GM21381 (cell line): ENCODE measurements at regions not wholly inside any gene's neighbourhood (a gene's known extent, or its start where the extent isn't known, plus 50 kb on each side); places are given as distances from the start of the nearest gene placed in this dataset.
"Not testable (repeated sequence)": the region's sequence is repeated elsewhere in the genome, so short reads cannot be mapped to it uniquely, and the experiment has no call there.

Experiments used
- ATAC-seq: cut with Tn5 transposase; IDR thresholded peaks from one replicate; pipeline ENCODE4 v1.9.1; 2021; ENCODE audit warnings: mild to moderate bottlenecking, moderate library complexity; ENCODE audit not compliant: unreplicated experiment

- peak; percentile 97 for ATAC-seq
Observed at GRCh38 chr1:229856009-229856650, 210.9 kb upstream of the GALNT2 start.

DNA sequence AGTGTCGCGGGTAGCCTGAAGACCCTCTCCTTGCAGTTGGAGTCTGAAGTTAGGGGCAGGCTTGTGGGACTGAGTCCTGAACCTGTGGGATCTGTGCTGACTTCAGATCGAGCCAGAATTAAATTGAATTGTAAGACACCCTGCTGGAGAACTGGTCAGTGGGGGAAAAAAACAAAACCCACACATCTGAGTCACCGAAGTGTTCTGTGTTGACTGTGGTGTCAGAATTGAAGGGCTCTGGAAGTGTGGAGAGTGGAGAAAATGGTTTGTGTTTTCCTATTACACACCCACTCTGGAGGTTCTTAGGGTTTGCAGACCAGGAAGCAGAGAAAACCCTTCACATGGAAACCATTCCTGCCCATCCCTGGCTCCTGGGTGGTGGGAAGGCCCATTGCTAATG, 209.5 kb upstream of the GALNT2 start:
- no peak for ATAC-seq

- no peak for ATAC-seq
Observed at GRCh38 chr1:229859026-229859425, 208.0 kb upstream of the GALNT2 start.

DNA sequence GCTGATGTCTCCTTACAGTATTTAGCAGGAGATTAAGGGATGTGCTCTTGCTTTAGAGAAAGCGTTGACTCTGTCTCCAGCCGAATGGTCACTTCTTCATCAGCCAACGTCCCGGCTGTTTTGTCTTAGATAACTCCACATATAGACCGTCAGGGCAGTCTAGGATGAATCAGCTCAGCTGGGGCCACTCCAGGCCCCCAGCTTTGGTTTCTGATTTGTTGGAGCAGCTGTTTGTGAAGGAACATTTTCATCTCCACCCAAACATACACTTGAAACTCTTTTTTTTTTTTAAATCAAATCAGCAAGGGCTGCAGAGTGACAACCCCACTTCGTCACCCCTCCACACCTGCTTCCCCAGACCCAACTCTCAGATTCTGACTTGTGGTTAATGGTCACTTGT, 206.1 kb upstream of the GALNT2 start:
- no peak for ATAC-seq

DNA sequence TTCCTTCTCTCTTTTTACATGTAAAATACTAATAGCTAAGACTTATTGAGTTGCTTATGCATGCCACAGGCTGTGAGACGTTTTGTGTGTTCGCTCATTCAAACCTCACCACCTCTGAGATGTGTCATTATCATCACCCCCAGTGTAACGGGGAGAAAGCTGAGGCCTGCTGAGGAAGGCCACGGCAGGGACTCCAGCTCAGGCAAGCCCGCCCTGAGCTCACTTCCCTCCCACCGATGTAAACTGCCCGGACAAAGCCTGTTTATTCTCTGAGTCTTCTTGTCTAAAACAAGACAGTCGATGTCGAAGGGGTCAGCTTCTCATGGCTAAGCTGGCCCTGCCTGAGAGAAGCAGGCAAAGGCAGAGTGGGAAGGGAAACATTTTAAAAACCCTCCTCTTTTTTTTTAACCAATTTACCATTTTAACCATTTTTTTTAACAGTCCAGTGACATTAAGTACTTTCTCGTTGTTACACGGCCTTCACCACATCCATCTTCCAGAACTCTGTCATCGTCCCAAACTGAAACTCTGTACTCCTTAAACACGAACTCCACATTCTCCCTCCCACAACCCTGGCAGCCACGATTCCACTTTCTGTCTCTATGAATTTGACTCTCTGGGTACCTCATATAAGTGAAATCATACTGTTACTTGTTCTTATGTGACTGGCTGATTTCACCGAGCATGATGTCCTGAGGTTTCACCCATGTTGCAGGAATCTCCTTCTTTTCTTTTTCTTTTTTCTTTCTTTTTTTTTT, 204.8 kb upstream of the GALNT2 start:
- ATAC-seq, result no peak

DNA sequence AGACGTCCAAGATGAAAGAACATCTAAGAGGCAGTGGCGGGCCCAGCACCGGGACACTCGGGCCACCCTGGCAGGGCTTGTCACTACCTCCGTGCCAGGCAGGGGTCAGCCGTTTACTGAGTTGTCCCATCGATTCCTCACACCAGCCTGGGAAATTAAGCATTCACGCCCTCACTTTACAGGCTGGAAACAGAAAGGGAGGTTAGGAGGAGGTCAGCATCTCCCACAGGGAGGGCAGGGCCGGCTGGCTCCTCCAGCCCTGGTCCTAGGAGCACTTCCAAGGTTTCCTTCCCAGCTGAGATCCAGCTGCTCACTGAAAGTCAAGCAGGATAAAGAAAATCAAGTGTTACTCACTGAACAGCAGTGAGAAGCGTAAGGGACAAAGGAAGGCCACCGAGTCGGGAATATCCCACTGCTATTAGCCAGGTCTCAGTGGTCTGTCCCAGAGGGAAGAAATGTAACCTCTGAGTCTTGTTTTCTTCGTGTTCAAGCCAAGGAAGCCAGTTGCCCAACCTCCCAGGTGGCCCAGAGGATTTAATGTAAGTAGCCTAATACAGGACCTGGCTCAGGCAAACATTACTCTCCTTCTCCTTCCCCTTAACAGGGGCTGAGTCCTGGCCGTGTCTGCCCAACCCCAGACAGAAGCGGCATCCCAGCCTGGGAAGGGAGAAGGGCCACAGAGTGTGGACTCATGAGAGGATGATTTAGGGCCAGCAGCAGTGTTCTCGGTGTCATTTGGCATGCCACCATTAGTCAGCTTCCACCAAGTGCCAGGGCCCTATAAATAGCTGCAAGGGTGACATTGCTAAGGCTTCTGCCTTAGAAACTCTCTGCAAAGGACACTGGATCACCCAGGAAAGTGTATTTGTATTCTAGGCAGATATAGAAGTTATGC, 203.1 kb upstream of the GALNT2 start:
- no peak for ATAC-seq

DNA sequence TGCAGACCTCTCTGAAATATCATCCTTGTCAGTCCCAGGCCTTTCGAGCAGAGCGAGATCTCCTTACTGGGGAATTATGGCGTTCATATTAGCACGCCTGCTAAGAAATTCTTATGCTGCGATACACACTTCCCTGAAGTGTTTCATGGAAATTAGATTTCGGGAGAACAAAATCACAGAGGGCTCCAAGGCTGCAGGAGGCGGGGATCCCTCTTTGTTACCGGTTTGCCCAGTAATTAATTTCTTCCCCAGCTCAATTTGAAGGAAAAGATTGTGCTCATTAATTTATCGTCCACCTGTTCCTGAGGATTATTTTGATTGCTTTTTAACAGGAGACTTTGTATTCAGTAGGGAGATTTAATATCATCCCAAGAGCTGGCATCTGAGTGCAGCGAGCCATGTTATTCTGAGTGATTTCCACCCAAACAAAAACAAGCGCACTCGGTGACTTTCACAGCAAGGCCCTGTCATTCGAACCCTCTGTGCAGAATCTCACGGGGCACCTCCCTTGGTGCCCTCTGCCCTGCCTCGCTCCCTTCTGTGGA, 202.3 kb upstream of the GALNT2 start:
- ATAC-seq, result no peak

DNA sequence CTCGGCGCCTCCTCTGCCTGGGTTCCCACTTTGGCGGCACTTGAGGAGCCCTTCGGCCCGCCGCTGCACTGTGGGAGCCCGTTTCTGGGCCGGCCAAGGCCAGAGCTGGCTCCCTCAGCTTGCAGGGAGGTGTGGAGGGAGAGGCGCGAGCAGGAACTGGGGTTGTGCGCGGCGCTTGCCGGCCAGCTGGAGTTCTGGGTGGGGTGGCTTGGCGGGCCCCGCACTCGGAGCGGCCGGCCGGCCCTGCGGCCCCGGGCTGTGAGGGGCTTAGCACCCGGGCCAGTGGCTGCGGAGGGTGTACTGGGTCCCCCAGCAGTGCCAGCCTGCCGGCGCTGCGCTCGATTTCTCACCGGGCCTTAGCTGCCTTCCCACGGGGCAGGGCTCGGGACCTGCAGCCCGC, 201.7 kb upstream of the GALNT2 start:
- ATAC-seq, result not testable (repeated sequence)

DNA sequence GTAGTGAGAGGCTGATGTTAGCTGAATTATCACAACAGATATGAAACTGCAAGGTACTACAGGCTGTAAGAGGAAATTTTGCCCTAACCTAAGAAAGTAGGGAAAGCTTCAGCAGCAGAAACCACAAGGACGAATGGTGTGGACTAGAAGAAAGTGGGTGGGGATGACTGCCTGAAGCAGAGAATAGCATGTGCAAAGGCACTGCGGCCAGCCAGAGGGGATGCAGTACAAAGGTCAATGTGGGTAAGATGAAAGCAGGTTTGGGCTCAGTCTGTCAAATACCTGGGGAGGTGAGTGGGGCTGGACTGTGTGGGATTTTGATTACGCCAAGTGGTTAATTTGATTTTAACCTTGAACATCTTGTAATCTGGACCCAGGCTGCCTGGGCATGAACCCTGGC, 199.3 kb upstream of the GALNT2 start:
- no peak for ATAC-seq

- ATAC-seq, result no peak
Observed at GRCh38 chr1:229869240-229869639, 197.8 kb upstream of the GALNT2 start.

DNA sequence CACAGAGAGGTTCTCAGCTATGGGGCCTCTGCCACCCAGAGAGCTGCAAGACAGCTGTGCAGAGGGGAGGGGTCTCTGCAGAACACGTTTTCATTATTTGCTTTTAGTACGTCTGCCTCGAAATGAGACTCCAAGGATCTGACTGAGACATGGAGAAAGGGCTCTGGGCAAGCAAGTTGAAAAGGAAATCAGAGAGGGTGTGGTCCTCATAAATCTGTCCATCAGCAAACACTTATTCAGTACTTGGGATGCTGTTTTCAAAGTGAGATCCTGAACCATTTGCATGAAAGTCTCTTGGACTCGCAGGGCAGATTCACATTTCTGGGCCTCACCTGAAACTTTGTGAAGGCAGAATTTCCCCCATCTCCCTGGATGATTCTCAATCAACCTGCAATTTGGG, 197.4 kb upstream of the GALNT2 start:
- no peak for ATAC-seq

DNA sequence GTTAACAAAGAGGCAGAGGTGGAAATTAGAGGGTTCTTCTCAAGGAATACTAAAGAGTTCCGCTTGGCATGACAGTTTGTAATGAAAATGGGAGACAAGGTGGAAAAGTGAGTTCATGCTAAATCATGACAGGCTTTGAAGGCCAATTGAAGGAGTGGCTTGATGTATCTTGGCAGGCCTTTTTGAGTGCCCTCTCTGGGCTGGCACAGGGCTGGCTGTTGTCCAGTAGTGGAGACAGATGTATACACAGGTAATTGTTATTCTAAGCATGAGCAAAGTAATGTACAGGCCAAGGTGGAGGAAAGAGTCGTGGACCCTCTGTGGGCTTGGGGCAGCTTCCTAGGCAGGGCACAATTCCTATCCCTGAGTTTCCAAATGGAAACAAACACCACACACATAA, 196.7 kb upstream of the GALNT2 start:
- ATAC-seq, result no peak

DNA sequence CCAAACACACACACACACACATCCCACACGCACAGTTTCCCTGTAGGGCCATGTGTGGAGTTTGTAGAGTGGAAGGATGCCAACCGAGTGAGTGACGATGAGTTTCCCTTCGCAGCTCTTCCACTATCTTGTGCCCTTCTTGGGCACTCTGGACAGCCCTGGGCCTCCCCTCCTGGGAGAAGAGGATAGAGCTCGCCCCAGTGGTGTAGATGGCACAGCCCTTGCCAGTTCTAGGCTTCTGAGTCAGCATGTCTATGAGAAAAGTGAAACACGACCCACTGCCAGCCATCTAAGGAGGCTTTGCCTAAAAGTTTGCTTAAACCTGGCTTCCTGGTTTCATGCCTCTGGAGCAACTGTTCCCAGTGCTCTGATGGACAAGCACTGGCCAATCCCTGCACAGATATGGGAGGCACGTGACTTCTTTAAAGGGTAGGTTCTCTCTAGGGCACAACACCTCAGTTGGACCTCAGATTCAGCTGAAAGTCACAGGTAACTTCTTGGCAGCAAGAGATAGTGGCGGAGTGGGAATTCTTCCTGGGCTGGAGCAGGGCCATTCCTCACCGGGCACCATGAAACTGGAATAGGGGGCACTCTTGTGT, 195.9 kb upstream of the GALNT2 start:
- no peak for ATAC-seq

GRCh38 chr1:229874136-229874535, 192.9 kb upstream of the GALNT2 start:
- no peak for ATAC-seq

GRCh38 chr1:229874609-229875008, 192.4 kb upstream of the GALNT2 start:
- no peak for ATAC-seq

- ATAC-seq, result no peak
Observed at GRCh38 chr1:229875086-229875485, 192.0 kb upstream of the GALNT2 start.

- ATAC-seq, result no peak
Observed at GRCh38 chr1:229879746-229880145, 187.3 kb upstream of the GALNT2 start.

DNA sequence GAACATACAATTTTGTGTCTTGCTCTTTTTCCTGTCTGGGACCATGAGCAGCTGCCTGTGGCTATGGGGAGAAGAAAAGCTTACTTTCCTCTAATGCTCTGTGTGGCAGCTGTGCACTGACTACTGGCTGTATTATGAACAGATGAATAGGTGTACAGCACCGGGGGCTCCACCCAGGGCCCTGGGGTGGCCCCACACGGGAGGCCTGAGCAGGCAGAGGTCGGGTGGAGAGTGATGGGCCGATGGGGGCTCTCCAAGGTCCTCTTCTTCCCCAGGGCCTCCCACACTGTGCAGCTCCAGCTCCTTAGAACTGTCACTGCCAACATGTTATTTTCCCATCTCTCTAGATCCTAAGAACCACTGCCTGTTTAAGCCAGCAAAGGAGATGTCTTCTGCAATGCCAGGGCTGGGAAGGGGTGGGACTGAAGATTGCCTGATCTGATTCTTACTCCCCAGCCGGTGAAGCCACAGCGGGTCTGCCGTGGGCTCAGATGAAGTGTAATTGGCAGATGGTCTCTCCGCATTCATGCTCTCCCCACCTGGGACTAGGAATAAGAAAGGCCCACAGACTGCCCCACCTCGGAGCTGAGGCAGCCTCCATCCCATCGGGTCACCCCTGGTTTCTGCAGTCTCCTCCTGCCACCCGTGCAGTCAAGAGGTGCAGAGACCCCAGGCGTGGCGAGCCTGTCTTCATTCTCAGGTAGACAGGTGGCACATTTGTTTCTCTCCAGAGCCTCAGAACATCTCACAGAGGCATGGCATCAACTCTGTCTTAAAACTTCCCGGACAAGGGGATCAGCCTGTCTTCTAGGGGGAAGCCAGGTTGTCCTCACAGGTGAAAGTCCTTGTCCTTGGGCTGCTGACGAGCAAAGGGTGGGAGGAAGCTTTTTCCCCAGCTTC, 186.5 kb upstream of the GALNT2 start:
- no peak for ATAC-seq

DNA sequence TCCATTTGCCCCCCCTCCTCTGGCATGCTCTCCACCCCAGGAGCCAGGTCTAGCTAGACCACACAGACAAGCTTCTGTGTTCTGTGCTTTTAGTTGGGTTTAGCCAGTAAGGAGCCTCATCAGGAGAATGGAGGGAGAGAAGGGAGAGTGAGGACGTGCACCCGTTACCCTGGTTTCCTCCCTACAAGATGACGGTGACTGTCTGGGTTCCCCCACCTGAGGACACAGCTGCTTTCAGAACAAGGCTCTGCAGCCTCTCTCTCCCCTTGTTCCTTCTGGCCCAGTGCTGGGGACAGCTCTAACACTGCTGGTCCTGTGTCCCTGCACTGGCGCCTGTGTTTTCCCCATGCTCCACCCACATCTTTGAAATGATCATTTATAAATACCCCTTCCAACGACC, 184.4 kb upstream of the GALNT2 start:
- no peak for ATAC-seq
